LNCAP (cell line): ENCODE measurements at regions not wholly inside any gene's neighbourhood (a gene's known extent, or its start where the extent isn't known, plus 50 kb on each side); places are given as distances from the start of the nearest gene placed in this dataset.

Experiments
- TF ChIP-seq, protein P1 (sequence below): fragments of 450-650 bp; IDR thresholded peaks from 2 replicates; pipeline ENCODE4 v1.5.1; 2017; ENCODE audit warnings: mild to moderate bottlenecking

DNA sequence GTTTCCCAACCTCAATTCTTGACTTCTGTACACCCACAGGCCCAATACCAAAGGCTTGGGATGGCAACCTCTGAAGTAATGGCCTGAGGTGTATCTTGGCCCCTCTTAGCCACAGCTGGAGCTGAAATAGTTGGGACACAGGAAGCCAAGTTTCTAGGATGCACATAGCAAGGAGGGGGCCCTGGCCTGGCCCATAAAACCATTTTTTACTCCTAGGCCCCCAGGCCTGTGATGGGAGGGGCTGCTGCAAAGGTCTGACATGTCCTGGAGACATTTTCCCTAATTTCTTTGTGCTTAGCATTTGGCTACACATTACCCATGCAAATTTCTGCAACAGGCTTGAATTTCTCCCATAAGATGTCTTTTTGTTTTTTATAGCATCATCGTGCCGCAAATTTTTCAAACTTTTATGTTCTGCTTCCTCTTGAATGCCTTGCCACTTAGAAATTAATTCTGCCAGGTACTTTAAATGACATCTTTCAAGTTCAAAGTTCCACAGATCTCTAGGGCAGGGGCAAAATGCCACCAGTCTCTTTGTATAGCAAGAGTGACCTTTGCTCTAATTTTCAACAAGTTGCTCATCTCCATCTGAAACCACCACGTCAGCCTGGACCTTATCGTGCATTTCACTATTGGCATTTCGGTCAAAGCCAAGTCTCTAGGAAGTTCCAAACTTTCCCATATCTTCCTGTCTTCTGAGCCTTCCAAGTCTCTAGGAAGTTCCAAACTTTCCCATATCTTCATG lies 490.8 kb downstream of the IPMK start:
- TF ChIP-seq, protein P1, sequence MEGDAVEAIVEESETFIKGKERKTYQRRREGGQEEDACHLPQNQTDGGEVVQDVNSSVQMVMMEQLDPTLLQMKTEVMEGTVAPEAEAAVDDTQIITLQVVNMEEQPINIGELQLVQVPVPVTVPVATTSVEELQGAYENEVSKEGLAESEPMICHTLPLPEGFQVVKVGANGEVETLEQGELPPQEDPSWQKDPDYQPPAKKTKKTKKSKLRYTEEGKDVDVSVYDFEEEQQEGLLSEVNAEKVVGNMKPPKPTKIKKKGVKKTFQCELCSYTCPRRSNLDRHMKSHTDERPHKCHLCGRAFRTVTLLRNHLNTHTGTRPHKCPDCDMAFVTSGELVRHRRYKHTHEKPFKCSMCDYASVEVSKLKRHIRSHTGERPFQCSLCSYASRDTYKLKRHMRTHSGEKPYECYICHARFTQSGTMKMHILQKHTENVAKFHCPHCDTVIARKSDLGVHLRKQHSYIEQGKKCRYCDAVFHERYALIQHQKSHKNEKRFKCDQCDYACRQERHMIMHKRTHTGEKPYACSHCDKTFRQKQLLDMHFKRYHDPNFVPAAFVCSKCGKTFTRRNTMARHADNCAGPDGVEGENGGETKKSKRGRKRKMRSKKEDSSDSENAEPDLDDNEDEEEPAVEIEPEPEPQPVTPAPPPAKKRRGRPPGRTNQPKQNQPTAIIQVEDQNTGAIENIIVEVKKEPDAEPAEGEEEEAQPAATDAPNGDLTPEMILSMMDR = no peak

DNA sequence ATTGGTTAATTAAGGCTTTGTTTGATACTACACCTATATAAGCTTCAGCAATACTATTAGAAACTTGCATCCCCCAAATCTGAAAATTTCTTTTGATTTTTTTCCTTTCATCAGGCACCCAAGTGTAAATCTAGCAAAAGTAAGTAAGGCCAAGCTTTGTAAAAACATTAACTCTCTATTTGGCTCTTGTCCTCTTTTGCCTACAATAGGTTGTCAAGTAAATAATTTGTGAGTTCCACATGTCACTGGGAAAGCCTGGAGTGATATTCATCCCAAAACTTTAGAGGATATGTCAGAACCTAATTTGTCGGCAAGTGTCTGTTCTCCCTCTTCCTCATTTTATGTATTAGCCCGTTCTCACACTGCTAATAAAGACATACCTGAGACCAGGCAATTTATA lies 492.4 kb downstream of the IPMK start:
- TF ChIP-seq, protein P1 = no peak

DNA sequence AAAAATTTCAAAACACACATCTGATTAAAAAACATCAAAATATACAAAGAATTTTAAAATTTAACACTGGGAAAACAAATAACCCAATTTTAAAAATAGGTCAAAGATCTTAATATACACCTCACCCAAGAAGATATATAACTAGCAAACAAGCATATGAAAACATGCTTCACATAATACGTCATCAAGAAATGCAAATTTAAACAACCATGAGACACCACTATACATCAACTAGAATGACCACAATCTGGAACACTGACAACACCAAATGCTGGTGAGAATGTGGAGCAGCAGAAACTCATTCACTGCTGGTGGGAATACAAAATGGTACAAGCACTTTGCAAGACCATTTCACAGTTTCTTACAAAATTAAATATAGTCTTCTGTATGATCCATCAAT lies 498.4 kb downstream of the IPMK start:
- TF ChIP-seq, protein P1 = no peak

DNA sequence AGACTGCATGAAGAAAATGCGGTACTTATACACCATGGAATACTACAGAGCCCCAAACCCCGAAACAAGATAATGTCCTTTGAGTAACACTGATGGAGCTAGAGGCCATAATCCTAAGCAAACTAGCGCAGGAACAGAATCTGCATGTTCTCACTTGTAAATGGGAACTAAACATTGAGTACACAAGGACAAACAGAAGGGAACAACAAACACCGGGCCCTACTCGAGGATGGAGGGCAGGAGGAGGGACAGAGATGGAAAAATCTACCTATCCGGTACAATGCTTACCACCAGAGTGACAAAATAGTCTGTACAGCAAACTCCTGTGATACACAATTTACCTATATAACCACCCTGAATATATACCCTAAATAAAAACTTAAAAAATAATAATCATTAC lies 507.9 kb downstream of the IPMK start:
- TF ChIP-seq, protein P1 = no peak

DNA sequence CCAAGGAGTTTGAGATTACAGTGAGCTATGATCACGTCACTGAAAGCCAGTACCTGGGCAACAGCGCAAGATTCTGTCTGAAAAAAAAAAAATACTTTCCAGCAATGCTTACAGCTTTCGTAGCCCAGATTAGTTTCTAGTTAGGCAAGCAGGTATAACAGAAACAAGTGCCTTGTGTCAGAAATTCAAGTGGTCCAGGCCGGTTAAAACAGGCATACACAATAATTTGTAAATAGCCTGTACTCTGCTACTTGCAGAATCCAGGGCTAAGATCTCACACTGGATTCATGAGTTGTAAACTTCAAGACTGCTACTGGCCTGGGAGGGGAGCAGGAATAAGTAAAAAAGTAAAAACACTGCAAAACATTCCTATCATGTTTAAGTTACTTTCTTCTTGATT lies 512.9 kb downstream of the IPMK start:
- TF ChIP-seq, protein P1 = no peak

DNA sequence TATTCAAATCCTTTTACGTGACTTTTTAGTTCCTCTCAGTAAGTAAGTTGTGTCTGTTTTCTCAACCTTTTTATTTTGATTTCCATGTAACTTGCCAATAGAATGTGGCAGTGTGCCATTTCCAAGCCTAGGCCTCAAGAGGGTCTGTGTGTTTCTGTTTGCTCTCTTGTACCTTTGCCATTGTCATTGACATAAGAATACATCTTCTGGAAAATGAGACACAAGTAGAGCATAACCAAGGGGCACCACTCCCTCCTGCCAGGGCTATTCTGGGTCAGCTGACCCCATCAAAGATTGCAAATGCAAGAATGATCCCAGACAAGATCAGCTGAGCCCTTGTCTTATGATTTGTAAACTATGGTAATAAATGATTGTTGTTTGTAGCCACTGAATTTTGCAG lies 524.0 kb downstream of the IPMK start:
- TF ChIP-seq, protein P1 = no peak

DNA sequence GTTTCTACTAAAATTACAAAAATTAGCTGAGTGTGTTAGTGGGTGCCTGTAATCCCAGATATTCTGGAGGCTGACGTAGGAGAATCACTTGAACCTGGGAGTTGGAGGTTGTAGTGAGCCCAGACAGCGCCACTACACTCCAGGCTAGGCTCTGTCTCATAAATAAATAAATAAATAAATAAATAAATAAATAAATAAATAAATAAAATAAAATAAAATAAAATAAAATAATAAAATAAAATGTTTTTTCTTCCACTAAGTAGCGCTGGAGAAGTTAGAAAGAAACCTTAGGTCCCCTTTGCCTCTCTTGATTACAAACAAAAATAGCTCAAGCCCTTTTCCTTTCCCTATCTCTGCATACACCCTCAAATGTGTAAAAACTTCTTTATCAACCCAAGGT lies 525.9 kb downstream of the IPMK start:
- TF ChIP-seq, protein P1 = no peak

DNA sequence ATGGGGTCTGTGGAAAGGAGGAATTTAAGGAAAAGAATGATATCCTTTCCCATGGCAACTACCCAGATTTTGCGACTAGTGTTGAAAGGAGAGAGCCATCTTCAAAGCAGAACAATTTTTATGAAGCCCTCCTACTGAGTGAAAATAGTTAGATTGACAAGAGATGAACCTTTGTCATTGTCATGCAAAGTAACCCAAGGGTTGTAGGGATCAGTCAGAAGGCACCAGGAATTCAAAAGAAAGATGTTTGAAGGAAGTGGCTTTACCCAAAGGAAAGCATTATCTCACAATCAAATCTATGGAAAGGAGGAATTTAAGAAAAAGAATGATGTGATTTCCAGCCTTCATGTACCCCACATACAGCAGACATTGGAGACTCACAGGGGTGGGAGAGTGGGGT lies 544.4 kb downstream of the IPMK start:
- TF ChIP-seq, protein P1 = no peak
